ENCODE measurements at regions not wholly inside any gene's neighbourhood (a gene's known extent, or its start where the extent isn't known, plus 50 kb on each side); places are given as distances from the start of the nearest gene placed in this dataset.

GRCh38 chr18:57243624-57244179, 96.8 kb downstream of the BOD1L2 start:
- TF ChIP-seq EZH2phosphoT487 (IDR thresholded peaks at IDR 0.05; ENCODE audit: insufficient read depth, low read depth) (no peak), EZH2 (IDR thresholded peaks at IDR 0.05; ENCODE audit: insufficient read depth, poor library complexity, severe bottlenecking) (no peak)

Data from GM23248 (cell line).